Stomach smooth muscle (tissue), 2 donors: ENCODE measurements at regions not wholly inside any gene's neighbourhood (a gene's known extent, or its start where the extent isn't known, plus 50 kb on each side); places are given as distances from the start of the nearest gene placed in this dataset.

Experiments used
- H3K27ac ChIP-seq: one replicate; pipeline ENCODE4 v1.7.0; 2013; ENCODE audit warnings: mild to moderate bottlenecking, low read length, inconsistent platforms
- H3K27me3 ChIP-seq, 2 donors: one replicate each; pipeline ENCODE4 v1.7.0; 2013; ENCODE audit warnings: low read length in 2 of 2; ENCODE audit not compliant: insufficient read depth in 2 of 2, control insufficient read depth in 1 of 2
- H3K36me3 ChIP-seq, 2 donors: one replicate each; pipeline ENCODE4 v1.7.0; 2013; ENCODE audit warnings: low read length in 2 of 2; ENCODE audit not compliant: control insufficient read depth in 2 of 2, insufficient read depth in 2 of 2
- H3K4me1 ChIP-seq: one replicate; pipeline ENCODE4 v1.7.0; 2013; ENCODE audit warnings: low read length; ENCODE audit not compliant: control insufficient read depth, insufficient read depth
- H3K4me3 ChIP-seq, 2 donors: one replicate each; pipeline ENCODE4 v1.7.0; 2013; ENCODE audit warnings: low read length in 2 of 2
- H3K9ac ChIP-seq, 2 donors: one replicate each; pipeline ENCODE4 v1.7.0; 2013; ENCODE audit warnings: low read length in 2 of 2, mild to moderate bottlenecking in 1 of 2
- H3K9me3 ChIP-seq, 2 donors: one replicate each; pipeline ENCODE4 v1.7.0; 2013; ENCODE audit warnings: low read length in 2 of 2; ENCODE audit not compliant: control insufficient read depth in 2 of 2
- donor health status: healthy.
- donor health status: Pancreatic carcinoma.

DNA sequence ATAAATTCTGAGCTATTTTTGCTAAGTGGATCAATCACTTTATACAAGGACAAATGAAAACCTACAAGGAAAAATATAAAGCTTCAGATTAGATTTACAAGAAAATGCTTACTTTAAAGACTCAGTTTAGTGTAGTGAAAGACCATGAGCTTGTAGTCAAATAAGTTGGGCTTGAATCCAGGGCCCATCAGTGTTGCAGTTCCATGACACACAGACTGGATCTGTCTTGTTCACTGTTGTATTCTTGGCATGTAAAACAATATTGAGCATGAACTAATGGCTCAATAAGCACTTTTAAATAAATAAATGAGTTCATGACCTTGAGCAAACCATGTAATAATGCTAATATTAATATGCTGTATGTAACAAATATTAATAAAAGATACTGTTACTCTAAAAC, 164.6 kb upstream of the KCND2 start:
- Histone ChIP-seq H3K4me1 (no peaks in the 10 kb centered on the region), H3K9me3 (peaks cover 0 to 4% of the 10 kb centered on the region in 2 donors), H3K27me3 (no peaks in the 10 kb centered on the region), H3K36me3 (no peaks in the 10 kb centered on the region), H3K9ac (no peak overlapping the region), H3K4me3 (no peak overlapping the region), H3K27ac (no peak overlapping the region)

DNA sequence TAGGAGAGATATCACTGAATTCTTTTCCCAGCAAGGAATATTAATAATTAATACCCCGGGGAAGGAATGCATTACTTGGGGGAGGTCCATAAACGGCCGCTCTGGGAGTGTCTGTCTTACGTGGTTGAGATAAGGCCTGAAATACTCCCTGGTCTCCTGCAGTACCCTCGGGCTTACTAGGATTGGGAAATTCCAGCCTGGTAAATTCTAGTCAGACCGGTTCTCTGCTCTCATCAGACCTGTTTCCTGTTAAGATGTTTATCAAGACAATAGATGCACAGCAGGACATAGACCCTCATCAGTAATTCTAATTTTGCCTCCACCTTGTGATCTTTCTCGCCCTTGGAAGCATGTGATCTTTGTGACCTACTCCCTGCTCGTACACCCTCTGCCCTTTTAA, 162.8 kb upstream of the KCND2 start:
- Histone ChIP-seq H3K36me3 (no peaks in the 10 kb centered on the region), H3K4me1 (no peaks in the 10 kb centered on the region), H3K27me3 (no peaks in the 10 kb centered on the region), H3K4me3 (no peak overlapping the region), H3K27ac (no peak overlapping the region), H3K9me3 (peaks cover 0 to 4% of the 10 kb centered on the region in 2 donors), H3K9ac (no peak overlapping the region)

DNA sequence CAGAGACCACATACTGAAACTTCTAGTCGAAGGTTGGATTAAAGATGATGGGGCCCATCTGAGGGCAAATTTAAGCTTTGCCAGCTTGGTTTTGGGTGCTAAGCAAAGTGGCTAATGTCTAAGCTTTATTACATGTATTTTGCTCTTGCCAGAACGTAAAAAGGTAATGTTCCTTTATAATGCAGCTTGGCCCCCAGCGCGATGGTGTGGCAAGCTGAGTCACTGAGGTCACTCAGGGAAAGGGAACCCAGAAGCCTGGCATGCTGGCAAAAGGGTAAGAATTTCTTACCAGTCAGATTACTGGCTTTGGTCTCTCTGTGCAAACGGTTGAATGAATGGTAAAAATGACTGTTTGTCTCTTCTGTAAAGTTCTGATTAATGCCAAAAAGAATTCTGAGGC, 158.3 kb upstream of the KCND2 start:
- no peaks in the 10 kb centered on the region for H3K4me1 ChIP-seq
- no peak overlapping the region for H3K27ac ChIP-seq
- no peak overlapping the region for H3K4me3 ChIP-seq
- H3K9ac ChIP-seq: no peak overlapping the region
- no peaks in the 10 kb centered on the region for H3K27me3 ChIP-seq
- H3K9me3 ChIP-seq: peaks cover 0 to 4% of the 10 kb centered on the region in 2 donors
- H3K36me3 ChIP-seq: no peaks in the 10 kb centered on the region

DNA sequence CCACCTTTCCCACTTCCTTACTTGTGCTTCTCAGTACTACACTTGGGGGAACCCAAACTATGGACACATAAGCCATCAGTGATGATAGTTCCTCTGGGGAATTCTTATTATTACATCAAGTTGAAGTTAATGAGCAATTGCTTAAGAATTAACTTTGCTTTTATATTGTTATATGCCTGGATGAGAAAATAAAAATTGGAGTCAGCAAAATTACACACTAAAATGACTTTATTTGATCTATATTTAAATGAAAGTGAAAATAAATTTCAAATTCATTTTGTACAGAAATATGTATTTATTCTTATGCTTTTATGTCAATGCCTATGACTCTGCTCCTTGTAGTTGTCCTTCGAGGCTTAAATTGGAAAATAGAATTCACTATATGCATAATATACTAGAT, 149.4 kb upstream of the KCND2 start:
- no peaks in the 10 kb centered on the region for H3K27me3 ChIP-seq
- no peaks in the 10 kb centered on the region for H3K4me1 ChIP-seq
- no peaks in the 10 kb centered on the region for H3K9me3 ChIP-seq
- no peak overlapping the region for H3K27ac ChIP-seq
- H3K36me3 ChIP-seq: no peaks in the 10 kb centered on the region
- H3K9ac ChIP-seq: no peak overlapping the region
- H3K4me3 ChIP-seq: no peak overlapping the region

DNA sequence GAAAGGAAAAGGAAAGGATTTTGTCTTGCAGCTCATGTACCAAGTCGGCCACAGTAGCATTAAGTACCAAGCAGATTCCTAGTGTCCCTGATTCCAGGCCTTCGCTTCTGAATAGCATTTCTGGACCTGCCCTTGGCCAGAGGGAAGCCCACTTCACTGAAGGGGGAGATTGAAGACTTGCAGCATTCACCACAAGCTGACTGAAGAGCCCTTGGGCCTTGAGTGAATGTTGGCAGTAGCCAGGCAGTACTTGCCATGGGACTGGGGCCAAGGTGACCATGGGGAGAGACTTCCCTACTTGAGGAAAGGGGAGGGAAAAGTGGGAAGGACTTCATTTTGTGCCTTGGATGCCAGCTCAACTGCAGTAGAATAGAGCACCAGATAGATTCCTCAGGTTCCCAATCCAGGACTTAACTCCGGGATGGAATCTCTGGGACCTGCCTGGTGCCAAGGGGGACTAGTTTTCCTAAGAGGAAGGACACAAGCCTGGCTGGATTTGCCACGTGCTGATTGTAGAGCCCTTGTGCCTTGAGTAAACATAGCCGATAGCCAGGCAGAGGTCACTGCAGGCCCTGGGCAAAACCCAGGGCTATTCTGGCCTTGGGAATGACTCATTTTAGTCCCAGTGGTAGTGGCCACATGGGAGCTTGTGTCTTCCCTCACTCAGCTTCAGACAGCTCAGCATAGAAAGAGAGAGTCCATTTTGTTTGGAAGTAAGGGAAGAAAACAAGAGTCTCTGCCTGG, 141.7 kb upstream of the KCND2 start:
- Histone ChIP-seq H3K27me3 (no peaks in the 10 kb centered on the region), H3K4me3 (no peak overlapping the region), H3K27ac (no peak overlapping the region), H3K36me3 (no peaks in the 10 kb centered on the region), H3K9ac (no peak overlapping the region), H3K4me1 (no peaks in the 10 kb centered on the region), H3K9me3 (peaks cover 0 to 2% of the 10 kb centered on the region in 2 donors)

DNA sequence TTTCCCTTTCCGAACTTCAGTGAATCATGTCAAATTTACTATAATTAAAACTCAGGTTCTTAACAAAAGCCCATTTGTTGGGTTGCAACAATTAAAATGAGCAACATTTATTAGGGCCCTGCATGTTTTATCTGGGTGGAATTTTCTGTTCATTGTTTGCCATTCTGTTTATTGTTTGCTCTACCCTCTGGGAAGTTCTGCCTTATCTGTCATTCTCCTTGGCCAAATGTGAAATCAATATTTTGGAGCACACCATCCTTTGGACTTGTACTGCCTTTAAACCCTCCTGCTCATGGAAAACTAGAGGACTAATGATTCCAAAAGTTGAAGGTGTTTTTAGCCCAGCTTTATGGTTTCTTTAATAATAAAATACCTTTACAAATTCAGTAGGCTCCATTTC, 134.5 kb upstream of the KCND2 start:
- H3K27me3 ChIP-seq: no peaks in the 10 kb centered on the region
- no peak overlapping the region for H3K9ac ChIP-seq
- H3K9me3 ChIP-seq: no peaks in the 10 kb centered on the region
- no peak overlapping the region for H3K27ac ChIP-seq
- H3K36me3 ChIP-seq: no peaks in the 10 kb centered on the region
- no peaks in the 10 kb centered on the region for H3K4me1 ChIP-seq
- H3K4me3 ChIP-seq: no peak overlapping the region

DNA sequence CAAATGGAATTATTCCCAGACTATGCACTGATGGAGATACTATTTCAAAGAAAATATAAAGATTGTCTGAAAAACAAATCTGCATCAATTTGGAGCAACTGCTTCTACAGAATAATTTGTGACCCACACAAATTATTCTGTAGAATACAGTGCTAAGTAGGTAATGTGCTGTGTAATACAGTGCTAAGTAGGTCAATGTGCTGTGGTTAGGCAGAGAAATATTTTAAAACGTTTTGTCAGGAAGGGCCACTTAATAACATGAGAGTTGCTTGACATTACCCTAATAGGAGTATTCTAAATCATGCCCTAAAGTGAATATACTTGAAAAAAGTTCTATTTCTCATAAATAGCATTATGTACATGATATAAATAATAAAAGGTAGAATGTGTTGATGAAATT, 116.5 kb upstream of the KCND2 start:
- Histone ChIP-seq H3K4me3 (no peak overlapping the region), H3K36me3 (no peaks in the 10 kb centered on the region), H3K27me3 (no peaks in the 10 kb centered on the region), H3K9ac (no peak overlapping the region), H3K9me3 (no peaks in the 10 kb centered on the region), H3K4me1 (no peaks in the 10 kb centered on the region), H3K27ac (no peak overlapping the region)

DNA sequence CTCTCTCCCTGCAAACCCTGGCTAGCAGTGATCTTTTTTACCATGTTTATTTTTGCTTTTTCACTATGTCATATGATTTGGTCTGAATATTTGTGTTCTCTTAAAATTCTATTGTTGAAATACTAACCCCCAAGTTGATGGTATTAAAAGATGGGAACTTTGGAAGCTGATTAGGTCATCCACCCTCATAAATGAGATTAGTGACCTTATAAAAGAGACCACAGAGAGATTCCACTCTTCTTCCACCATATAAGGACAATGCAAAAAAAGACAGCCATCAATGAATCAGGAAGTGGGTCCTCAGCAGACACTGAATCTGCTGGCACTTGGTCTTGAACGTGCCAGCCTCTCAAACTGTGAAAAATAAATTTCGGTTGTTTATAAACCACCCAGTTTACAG, 112.8 kb upstream of the KCND2 start:
- Histone ChIP-seq H3K27ac (no peak overlapping the region), H3K9ac (no peak overlapping the region), H3K36me3 (no peaks in the 10 kb centered on the region), H3K27me3 (no peaks in the 10 kb centered on the region), H3K4me3 (no peak overlapping the region), H3K4me1 (no peaks in the 10 kb centered on the region), H3K9me3 (no peaks in the 10 kb centered on the region)

DNA sequence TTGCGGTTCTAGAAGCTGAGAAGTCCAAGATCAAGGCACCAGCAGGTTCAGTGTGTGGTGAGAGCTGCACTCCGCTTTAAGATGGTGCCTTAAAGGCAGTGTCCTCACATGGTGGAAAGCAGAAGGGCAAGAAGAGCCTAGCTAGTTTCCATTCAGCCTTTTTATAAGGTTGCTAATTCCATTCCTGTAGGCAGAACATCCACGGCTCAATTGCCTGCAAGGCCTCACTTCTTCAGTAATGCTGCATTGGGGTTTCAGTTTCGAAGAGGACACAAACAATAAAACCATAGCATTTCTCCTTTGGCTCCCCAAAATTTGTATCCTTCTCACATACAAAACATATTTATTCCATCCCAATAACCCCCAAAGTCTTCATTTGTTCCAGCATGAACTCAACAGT, 109.5 kb upstream of the KCND2 start:
- no peaks in the 10 kb centered on the region for H3K4me1 ChIP-seq
- no peaks in the 10 kb centered on the region for H3K36me3 ChIP-seq
- no peaks in the 10 kb centered on the region for H3K9me3 ChIP-seq
- H3K27ac ChIP-seq: no peak overlapping the region
- H3K9ac ChIP-seq: no peak overlapping the region
- no peaks in the 10 kb centered on the region for H3K27me3 ChIP-seq
- H3K4me3 ChIP-seq: no peak overlapping the region

DNA sequence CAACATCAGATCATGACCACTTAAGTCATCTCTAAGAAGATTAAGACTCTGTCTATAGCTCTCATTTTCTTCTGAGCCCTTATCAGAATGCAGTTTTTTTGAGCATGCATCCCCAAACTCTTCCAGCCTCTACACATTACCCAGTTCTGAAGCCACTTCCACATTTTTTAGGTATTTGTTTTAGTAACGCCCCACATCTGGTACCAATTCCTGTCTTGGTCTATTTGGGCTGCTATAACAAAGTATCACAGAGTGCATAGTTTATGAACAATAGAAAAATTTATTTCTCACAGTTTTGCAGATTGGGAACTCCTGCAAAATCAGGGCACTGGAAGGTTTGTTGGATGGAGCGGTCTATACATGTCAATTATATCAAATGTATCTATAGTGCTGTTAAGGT, 107.7 kb upstream of the KCND2 start:
- H3K9ac ChIP-seq: no peak overlapping the region
- H3K27me3 ChIP-seq: no peaks in the 10 kb centered on the region
- no peaks in the 10 kb centered on the region for H3K9me3 ChIP-seq
- no peak overlapping the region for H3K4me3 ChIP-seq
- H3K36me3 ChIP-seq: no peaks in the 10 kb centered on the region
- H3K27ac ChIP-seq: no peak overlapping the region
- no peaks in the 10 kb centered on the region for H3K4me1 ChIP-seq

DNA sequence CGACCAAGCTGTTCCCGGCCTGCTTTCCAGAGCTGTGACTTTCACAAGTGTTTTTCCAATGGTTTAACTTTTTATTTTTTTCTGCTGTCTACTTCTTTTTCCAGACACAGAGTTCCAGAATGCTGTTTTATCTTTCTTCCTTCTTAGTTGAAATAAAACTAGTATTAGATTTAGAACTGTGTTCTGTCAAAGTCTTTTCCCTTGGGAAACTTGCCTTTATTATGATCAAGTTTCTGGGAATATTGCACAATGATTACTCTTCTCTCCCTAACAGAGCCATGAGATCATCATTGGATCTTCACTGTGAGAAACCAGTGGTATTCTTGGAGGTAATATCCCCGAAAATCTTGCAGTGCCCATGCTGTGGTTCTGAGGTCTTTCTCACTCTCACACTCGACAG, 104.9 kb upstream of the KCND2 start:
- H3K9me3 ChIP-seq: no peaks in the 10 kb centered on the region
- no peak overlapping the region for H3K4me3 ChIP-seq
- no peaks in the 10 kb centered on the region for H3K4me1 ChIP-seq
- H3K9ac ChIP-seq: no peak overlapping the region
- H3K36me3 ChIP-seq: no peaks in the 10 kb centered on the region
- peak overlapping the region; percentile 2 for H3K27ac ChIP-seq
- no peaks in the 10 kb centered on the region for H3K27me3 ChIP-seq
